Femur (tissue), 1 donor: ENCODE measurements at regions not wholly inside any gene's neighbourhood (a gene's known extent, or its start where the extent isn't known, plus 50 kb on each side); places are given as distances from the start of the nearest gene placed in this dataset.
"Not testable (repeated sequence)": the region's sequence is repeated elsewhere in the genome, so short reads cannot be mapped to it uniquely, and the experiment has no call there.

Experiments
- DNase-seq: peaks from one replicate; pipeline ENCODE4 v3.0.0-alpha.2; 2017

DNA sequence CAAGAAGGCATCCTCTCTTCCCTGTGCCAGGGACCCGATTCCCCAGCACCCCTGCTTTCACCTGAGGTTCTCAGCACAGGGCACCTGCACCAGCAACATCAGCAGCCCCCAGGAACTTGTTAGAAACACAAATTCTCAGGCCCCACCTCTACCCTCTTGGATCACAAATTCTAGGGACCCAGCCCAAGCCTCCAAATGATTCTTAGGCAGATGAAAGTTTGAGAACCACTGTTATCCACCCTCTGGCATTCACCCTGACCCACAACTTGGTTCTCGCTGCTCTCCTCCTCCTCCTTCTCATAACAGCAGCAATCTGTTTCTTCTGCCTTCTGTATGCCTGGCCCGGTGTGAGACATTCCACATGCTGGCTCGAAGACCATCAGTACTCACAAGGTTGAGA lies 60.3 kb upstream of the HIVEP3 start:
- DNase-seq: no peak

DNA sequence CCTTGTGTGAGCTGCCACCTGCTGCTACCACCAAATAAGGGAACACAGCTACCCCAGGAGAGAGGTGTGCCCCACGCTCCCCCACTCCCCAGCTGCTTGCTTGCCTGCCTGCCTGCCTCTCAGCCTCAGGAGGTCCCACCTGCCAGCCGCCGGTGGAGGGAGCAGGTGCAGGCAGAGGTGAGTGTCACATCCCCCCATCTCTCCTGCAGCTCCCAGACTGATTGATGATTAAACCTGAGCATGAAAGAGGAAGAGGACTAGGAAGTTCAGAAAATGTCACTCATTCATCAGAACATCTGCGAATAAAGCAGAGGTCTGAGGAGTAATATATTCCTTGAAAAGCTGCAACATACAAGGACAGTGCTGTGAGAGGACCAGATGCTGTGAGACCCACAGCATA lies 58.6 kb upstream of the HIVEP3 start:
- DNase-seq: no peak

GRCh38 chr1:41976671-41977070 lies 57.9 kb upstream of the HIVEP3 start:
- no peak for DNase-seq

DNA sequence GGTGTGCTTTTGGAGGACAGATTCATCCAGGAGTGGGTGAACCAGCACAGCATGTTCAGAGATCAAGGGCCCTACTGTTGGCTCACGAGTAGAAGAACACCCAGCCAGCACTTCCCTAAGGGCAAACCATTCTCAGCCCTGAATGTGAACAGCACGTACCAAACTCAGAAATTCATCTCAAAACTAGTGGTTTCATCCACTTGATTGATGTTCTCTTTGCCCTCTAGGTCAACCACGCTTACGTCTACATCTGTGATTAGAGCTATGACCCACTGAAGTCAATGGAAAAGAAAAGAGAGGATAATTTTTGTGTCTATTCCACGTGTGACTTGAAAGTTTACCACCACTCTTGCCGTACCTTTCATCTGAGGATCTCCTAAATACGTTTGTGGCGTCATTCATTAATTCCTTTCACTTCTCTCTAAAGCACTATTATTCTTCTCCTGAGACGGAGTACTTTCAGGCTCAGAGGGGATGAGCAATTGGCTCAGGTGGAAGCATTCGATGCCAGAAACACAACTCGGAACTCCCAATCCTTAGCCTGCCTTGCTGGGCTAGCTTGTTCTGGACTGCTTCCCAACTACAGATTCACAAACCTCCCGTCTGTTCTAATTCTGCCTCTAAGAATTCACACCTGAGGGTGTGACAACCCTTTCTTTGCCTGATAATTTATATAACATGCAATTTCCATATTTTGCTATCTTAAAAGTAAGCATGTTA lies 57.3 kb upstream of the HIVEP3 start:
- DNase-seq: no peak

DNA sequence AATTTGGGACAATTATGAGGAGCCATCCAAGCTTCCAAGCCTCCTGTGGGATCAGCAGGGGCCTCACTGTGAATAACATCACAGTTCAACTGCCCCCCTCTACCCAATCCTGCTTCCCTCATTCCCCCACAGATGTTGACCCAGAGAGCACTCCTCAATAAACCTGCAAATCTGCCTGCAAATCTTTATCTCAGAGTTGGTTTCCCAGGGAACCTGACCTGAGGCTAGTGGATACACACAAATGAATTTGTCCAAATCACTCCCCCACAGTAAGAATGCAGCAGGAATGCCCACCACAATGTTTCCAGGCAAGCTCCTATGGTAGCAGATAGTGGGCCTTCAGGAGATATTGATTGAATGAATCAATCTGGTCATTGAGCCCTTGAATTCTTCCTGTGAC lies 56.4 kb upstream of the HIVEP3 start:
- no peak for DNase-seq

DNA sequence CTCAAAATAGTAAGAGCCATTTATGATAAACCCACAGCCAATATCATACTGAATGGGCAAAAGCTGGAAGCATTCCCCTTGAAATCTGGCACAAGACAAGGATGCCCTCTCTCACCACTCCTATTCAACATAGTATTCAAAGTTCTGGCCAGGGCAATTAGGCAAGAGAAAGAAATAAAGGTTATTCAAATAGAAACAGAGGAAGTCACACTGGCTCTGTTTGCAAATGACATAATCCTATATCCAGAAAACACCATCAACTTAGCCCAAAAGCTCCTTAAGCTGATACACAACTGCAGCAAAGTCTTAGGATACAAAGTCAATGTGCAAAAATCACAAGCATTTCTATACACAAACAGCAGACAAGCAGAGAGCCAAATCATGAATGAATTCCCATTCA lies 49.8 kb upstream of the HIVEP3 start:
- not testable (repeated sequence) for DNase-seq
